Natural killer cell (primary cell): ENCODE measurements at regions not wholly inside any gene's neighbourhood (a gene's known extent, or its start where the extent isn't known, plus 50 kb on each side); places are given as distances from the start of the nearest gene placed in this dataset.
"Not testable (repeated sequence)": the region's sequence is repeated elsewhere in the genome, so short reads cannot be mapped to it uniquely, and the experiment has no call there.

Experiments used
- ATAC-seq, 3 donors: fragments of 150-1000 bp in 2 of 3; fragments of 200-7000 bp in 1 of 3; cut with Tn5 transposase; 1 replicate in 1 of 3; 2 replicates in 2 of 3; pipeline ENCODE4 v1.10.0; 2021; ENCODE audit warnings: mild to moderate bottlenecking in 2 of 3, moderate library complexity in 2 of 3
- DNase-seq, 2 donors: peaks; one replicate each; pipeline versions ENCODE4 v3.0.0 to v3.0.0-alpha.2; 2013 to 2021; ENCODE audit warnings: mixed read lengths in 1 of 2
- H3K27ac ChIP-seq: one replicate; pipeline ENCODE4 v1.5.1; 2013; ENCODE audit warnings: mild to moderate bottlenecking, low read length
- H3K27me3 ChIP-seq: one replicate; pipeline ENCODE4 v1.6.1; 2013; ENCODE audit warnings: low read length; ENCODE audit not compliant: control insufficient read depth, insufficient read depth
- H3K36me3 ChIP-seq: one replicate; pipeline ENCODE4 v1.6.1; 2013; ENCODE audit warnings: low read length; ENCODE audit not compliant: control insufficient read depth, insufficient read depth
- H3K4me1 ChIP-seq: one replicate; pipeline ENCODE4 v1.6.1; 2013; ENCODE audit warnings: low read length; ENCODE audit not compliant: control insufficient read depth, insufficient read depth
- H3K4me3 ChIP-seq: one replicate; pipeline ENCODE4 v1.5.1; 2013; ENCODE audit warnings: low read length
- H3K9me3 ChIP-seq: one replicate; pipeline ENCODE4 v1.6.1; 2013; ENCODE audit warnings: low read length; ENCODE audit not compliant: control insufficient read depth, insufficient read depth
- H3K27ac Mint-ChIP-seq, 2 donors: one replicate each; pipeline ENCODE4 v1.8.0; 2022; ENCODE audit warnings: mild to moderate bottlenecking in 2 of 2, mixed read lengths in 2 of 2, moderate library complexity in 1 of 2
- H3K27me3 Mint-ChIP-seq, 2 donors: one replicate each; pipeline ENCODE4 v1.8.0; 2022; ENCODE audit warnings: low read depth in 2 of 2, mixed read lengths in 2 of 2
- H3K36me3 Mint-ChIP-seq: one replicate; pipeline ENCODE4 v1.8.0; 2022; ENCODE audit warnings: mixed read lengths
- H3K4me1 Mint-ChIP-seq, 2 donors: one replicate each; pipeline ENCODE4 v1.8.0; 2022; ENCODE audit warnings: mixed read lengths in 2 of 2
- H3K4me3 Mint-ChIP-seq: one replicate; pipeline ENCODE4 v1.8.0; 2022; ENCODE audit warnings: mild to moderate bottlenecking, moderate library complexity, mixed read lengths
- H3K9me3 Mint-ChIP-seq, 2 donors: one replicate each; pipeline ENCODE4 v1.8.0; 2022; ENCODE audit warnings: mixed read lengths in 2 of 2
- CTCF ChIP-seq: fragments of 200-600 bp; IDR thresholded peaks from one replicate; pipeline ENCODE4 v1.8.0; 2022; ENCODE audit warnings: antibody characterized with exemption
- WGBS: methylation state at CpG from one replicate; pipeline ENCODE4 v1.1.7; 2013; ENCODE audit warnings: missing lambda C conversion rate; ENCODE audit not compliant: insufficient coverage; 5-methylcytosine and 5-hydroxymethylcytosine counted together
- intact Hi-C: fragments of 100-400 bp; cut with micrococcal nuclease; formaldehyde crosslinking; loops from one replicate; pipeline ENCODE4 v1.14.2; 2022

GRCh38 chr2:175241691-175242090 is 60.2 kb upstream of the ATP5MC3 start:
- H3K4me3 ChIP-seq, result no peak overlapping the region
- Mint-ChIP-seq H3K4me3 (no peak overlapping the region), H3K27me3 (peaks cover 18 to 30% of the 10 kb centered on the region in 2 donors), H3K27ac (no peak overlapping the region), H3K36me3 (no peaks in the 10 kb centered on the region), H3K9me3 (peaks cover 0 to 6% of the 10 kb centered on the region in 2 donors), H3K4me1 (no peaks in the 10 kb centered on the region)
- intact Hi-C loops, result no loop called here
- no peaks in the 10 kb centered on the region for H3K36me3 ChIP-seq
- no peak for TF ChIP-seq CTCF
- 83% methylated on average over 2 of the region's 2 CpGs for WGBS
- DNase-seq, result no peak
- no peaks in the 10 kb centered on the region for H3K4me1 ChIP-seq
- ATAC-seq, result no peak
- no peak overlapping the region for H3K27ac ChIP-seq
- H3K27me3 ChIP-seq, result no peaks in the 10 kb centered on the region
- no peaks in the 10 kb centered on the region for H3K9me3 ChIP-seq

GRCh38 chr2:175240033-175240432 is 58.5 kb upstream of the ATP5MC3 start:
- H3K27me3 ChIP-seq, DNase-seq, intact Hi-C loops, H3K4me3 Mint-ChIP-seq, H3K4me3 ChIP-seq, H3K4me1 ChIP-seq, H3K9me3 ChIP-seq, H3K4me1 Mint-ChIP-seq, H3K36me3 ChIP-seq, H3K36me3 Mint-ChIP-seq, ATAC-seq, H3K27ac Mint-ChIP-seq, H3K9me3 Mint-ChIP-seq, H3K27ac ChIP-seq: not testable (repeated sequence)
- peaks cover 18 to 30% of the 10 kb centered on the region in 2 donors for H3K27me3 Mint-ChIP-seq
- WGBS, result 98% methylated on average over 2 of the region's 2 CpGs

GRCh38 chr2:175236930-175237329 is 55.4 kb upstream of the ATP5MC3 start:
- intact Hi-C loops, result no loop called here
- no peaks in the 10 kb centered on the region for H3K27me3 ChIP-seq
- H3K4me3 ChIP-seq, result no peak overlapping the region
- DNase-seq (no peak), ATAC-seq (no peak)
- H3K36me3 ChIP-seq, result no peaks in the 10 kb centered on the region
- H3K27ac ChIP-seq, result no peak overlapping the region
- H3K27ac Mint-ChIP-seq, result no peak overlapping the region
- no peak for TF ChIP-seq CTCF
- H3K9me3 Mint-ChIP-seq, result peaks cover 0 to 6% of the 10 kb centered on the region in 2 donors
- peaks cover 0 to 10% of the 10 kb centered on the region in 2 donors for H3K4me1 Mint-ChIP-seq
- no peaks in the 10 kb centered on the region for H3K4me1 ChIP-seq
- WGBS, result 78% methylated on average over 3 of the region's 4 CpGs
- H3K27me3 Mint-ChIP-seq, result peaks cover 20 to 24% of the 10 kb centered on the region in 2 donors
- no peak overlapping the region for H3K4me3 Mint-ChIP-seq
- no peaks in the 10 kb centered on the region for H3K36me3 Mint-ChIP-seq
- no peaks in the 10 kb centered on the region for H3K9me3 ChIP-seq

GRCh38 chr2:175234650-175235049 is 53.1 kb upstream of the ATP5MC3 start:
- Histone ChIP-seq H3K27ac (no peak overlapping the region), H3K4me1 (no peaks in the 10 kb centered on the region), H3K4me3 (no peak overlapping the region), H3K36me3 (no peaks in the 10 kb centered on the region), H3K27me3 (no peaks in the 10 kb centered on the region), H3K9me3 (no peaks in the 10 kb centered on the region)
- intact Hi-C loops, result no loop called here
- no peak for TF ChIP-seq CTCF
- Mint-ChIP-seq H3K9me3 (peaks cover 0 to 2% of the 10 kb centered on the region in 2 donors), H3K4me3 (no peak overlapping the region), H3K36me3 (no peaks in the 10 kb centered on the region), H3K4me1 (peaks cover 0 to 10% of the 10 kb centered on the region in 2 donors), H3K27ac (no peak overlapping the region), H3K27me3 (peaks cover 8 to 11% of the 10 kb centered on the region in 2 donors)
- no peak for DNase-seq
- no peak for ATAC-seq
- WGBS, result 53% methylated on average over 2 of the region's 2 CpGs
